Epithelial cell of esophagus (primary cell): ENCODE measurements at regions not wholly inside any gene's neighbourhood (a gene's known extent, or its start where the extent isn't known, plus 50 kb on each side); places are given as distances from the start of the nearest gene placed in this dataset.
A peak's percentile ranks its signal among the peaks of the same experiment; 100 is the strongest.

Experiments
- DNase-seq: peaks from one replicate; pipeline ENCODE4 v3.0.0; 2010; ENCODE audit warnings: low read depth
- H3K4me3 ChIP-seq: 2 replicates; pipeline ENCODE4 v1.5.1; 2011; ENCODE audit warnings: mild to moderate bottlenecking, low read length, control low read depth
- TF ChIP-seq, protein P1 (sequence below): IDR thresholded peaks from 2 replicates; pipeline ENCODE4 v1.5.1; 2011; ENCODE audit warnings: low read depth, mild to moderate bottlenecking, low read length, control low read depth, inconsistent platforms; ENCODE audit not compliant: insufficient read depth; ENCODE audit errors: missing control alignments

DNA sequence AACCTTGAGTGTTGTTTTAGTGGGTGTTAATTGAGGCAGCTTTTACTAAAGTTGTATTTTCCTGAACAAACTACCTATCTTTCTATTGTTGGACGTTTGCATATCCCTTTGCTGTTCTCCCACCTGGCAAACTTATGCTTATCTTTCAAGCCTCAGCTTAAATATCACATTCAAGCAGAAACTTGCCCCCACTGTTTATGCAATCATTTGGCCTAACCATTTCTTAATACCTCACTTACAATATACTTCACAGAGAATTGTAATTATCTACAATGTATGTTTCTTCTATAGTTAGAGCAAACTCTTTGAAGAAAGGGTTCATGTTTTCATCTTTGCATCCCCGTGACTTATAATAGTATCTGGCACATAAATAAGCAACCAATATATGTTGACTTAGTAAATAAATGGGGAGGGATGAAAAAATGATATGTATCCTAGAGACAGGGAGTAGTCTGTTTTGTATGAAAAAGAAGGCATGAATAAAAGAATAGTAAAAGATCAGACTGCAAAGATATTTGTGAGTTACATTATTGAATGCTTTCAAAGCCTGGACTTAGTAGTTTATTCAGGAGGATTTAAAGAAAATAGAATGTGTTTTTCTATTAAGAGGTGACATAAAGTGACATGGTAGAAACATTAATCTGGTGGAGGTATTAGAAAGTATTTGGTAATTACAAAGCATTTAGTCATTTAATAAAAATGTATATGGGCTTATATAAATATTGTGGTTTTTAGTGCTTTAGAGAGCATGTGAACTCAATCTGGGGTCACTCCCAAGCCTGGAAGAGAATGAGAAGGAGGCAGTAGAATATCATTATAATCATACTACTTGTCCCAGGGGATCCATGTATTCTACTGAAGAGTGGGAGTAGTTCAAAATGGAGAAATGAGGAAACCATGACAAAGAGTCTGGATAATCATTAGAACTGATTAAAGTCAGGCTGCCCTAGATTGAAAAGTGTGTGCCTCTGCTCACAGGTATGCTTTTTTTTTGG, 60.0 kb upstream of the DCBLD2 start:
- TF ChIP-seq, protein P1, sequence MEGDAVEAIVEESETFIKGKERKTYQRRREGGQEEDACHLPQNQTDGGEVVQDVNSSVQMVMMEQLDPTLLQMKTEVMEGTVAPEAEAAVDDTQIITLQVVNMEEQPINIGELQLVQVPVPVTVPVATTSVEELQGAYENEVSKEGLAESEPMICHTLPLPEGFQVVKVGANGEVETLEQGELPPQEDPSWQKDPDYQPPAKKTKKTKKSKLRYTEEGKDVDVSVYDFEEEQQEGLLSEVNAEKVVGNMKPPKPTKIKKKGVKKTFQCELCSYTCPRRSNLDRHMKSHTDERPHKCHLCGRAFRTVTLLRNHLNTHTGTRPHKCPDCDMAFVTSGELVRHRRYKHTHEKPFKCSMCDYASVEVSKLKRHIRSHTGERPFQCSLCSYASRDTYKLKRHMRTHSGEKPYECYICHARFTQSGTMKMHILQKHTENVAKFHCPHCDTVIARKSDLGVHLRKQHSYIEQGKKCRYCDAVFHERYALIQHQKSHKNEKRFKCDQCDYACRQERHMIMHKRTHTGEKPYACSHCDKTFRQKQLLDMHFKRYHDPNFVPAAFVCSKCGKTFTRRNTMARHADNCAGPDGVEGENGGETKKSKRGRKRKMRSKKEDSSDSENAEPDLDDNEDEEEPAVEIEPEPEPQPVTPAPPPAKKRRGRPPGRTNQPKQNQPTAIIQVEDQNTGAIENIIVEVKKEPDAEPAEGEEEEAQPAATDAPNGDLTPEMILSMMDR, result no peak
- H3K4me3 ChIP-seq, result no peak overlapping the region

DNA sequence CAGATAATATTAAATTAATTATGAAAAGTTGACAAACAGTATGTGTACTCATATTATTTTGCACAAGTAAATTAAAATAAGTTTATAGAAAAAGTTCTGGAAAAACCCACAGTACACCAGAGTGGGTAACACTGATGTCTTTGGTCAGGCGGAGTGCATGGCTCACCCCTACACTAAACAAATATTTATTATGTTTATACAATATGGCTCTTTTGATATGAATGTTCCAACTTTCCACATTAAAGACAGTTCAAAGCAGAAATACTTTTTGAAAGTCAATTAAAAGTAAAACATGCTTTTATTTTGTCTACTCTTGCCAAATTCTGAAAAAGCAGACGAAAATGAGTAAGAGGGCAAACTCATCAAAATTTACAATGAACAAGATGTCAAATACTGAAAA, 56.2 kb upstream of the DCBLD2 start:
- DNase-seq, result no peak
- H3K4me3 ChIP-seq, result no peak overlapping the region
- TF ChIP-seq, protein P1, result no peak

More for the DNA sequence above, 60.0 kb upstream of the DCBLD2 start:
- DNase-seq, result peak; percentile 82

DNA sequence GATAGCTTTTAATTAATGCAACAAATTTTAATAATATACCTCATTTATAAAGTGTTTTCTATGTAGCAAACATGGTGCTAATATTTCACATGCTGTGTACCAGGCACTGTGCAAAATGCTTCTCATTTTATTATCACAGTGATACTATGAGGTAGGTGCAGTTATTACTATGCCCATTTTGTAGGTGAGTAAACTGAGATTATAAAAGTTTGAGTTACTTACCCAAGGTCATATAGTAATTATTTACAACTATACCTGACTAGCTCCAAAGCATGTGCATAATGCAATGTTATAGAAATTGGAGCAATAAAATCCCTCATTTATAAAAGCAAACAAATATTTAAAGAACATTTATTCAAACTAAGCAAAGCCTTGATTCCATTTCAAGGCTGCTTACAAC, 54.5 kb upstream of the DCBLD2 start:
- no peak for DNase-seq
- no peak overlapping the region for H3K4me3 ChIP-seq
- TF ChIP-seq, protein P1, result no peak

DNA sequence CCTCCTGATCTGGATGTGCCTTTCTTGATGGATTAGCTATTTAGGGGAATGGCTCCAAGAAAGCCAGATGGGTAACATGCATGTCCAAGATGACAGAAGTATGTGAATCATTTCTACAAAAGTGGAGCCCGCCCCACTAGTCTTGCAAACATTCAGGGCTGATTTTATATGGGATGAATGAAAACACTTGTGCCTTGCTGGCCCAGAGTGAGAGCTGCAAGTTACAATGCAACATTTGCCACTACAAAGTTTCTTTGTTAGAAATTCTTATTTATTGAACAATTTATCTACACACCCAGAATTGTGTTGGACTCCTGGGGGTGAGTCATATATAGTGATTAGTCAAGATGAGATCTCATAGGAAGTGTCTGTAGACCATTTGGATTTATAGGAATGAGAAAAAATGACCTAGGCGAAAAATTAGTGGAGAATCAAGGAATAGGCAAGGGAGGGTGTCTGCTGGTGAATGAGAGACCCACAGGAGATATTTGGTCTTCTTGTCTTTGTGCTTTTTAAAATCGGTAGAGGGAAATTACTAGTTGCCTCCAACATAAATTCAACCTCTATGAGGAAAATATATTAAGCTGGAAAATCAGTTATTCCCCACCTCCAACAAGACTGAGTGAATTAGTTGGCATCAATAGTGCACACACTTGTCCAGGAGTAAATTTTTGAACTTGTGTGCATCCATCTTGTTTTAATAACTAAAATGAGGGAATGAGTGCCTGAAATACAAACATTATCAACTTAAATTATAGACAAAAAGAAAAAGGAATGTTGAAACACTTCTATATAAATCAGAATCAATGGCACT, 53.5 kb upstream of the DCBLD2 start:
- TF ChIP-seq, protein P1, result no peak
- no peak overlapping the region for H3K4me3 ChIP-seq

DNA sequence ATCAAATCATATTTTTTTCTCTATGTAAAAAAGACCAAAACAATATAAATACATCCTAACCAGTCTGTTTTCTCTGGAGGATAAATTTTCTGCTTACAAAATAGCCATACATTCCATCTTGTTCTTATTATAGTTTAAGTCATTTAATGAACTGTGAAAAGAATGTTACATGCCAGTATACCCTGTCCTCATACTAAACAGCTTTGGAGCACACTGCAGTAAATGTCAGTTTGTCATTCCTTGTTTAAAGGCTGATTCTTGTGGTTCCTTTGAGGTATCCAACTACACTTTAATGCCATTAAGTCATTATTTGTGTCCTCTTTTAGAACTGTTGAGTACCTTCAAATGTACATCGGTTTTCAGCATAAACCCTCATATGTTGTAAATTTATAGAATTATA, 52.7 kb upstream of the DCBLD2 start:
- TF ChIP-seq, protein P1, result no peak
- H3K4me3 ChIP-seq, result no peak overlapping the region
- DNase-seq, result no peak

More for the DNA sequence above, 53.5 kb upstream of the DCBLD2 start:
- DNase-seq, result peak; percentile 60

DNA sequence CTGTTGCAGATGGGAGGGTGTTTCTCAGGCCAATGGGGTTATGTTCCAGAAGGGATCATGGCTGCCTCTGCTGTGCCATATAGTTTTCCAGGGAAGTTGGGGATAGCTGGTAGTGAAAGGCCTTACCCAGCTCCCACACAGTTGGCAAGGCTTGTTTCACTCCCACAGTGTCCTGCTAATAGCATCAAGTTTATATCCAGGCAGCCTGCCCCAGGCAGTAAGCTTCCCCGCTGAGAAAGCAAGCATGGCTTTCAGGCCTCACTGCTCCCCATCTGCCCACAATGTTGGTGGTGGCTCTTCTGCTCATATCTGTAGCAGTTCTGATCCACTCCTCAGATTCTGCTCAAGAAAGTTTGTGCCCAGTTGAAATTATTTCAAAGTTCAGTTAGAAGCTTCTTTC, 50.9 kb upstream of the DCBLD2 start:
- TF ChIP-seq, protein P1, result no peak
- DNase-seq, result no peak
- H3K4me3 ChIP-seq, result no peak overlapping the region
